HG02885 (cell line): ENCODE measurements at regions not wholly inside any gene's neighbourhood (a gene's known extent, or its start where the extent isn't known, plus 50 kb on each side); places are given as distances from the start of the nearest gene placed in this dataset.
"Not testable (repeated sequence)": the region's sequence is repeated elsewhere in the genome, so short reads cannot be mapped to it uniquely, and the experiment has no call there.

Experiments
- ATAC-seq: cut with Tn5 transposase; IDR thresholded peaks from one replicate; pipeline ENCODE4 v1.9.1; 2021; ENCODE audit warnings: mild to moderate bottlenecking; ENCODE audit not compliant: unreplicated experiment, poor library complexity

- no peak for ATAC-seq
Measured at GRCh38 chr3:188008582-188009213, 145.3 kb upstream of the LPP start.

DNA sequence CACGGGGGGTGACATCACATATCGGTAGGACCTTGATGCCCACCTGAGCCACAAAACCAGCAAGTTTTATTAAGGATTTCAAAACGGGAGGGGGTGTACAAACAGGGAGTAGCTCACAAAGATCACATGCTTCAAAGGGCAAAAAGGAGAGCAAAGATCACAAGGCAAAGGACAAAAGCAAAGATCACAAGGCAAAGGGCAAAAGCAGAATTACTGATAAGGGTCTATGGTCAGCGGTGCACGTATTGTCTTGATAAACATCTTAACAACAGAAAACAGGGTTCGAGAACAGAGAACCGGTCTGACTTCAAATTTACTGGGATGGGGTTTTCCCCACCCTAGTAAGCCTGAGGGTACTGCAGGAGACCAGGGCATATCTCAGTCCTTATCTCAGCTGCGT, 143.5 kb upstream of the LPP start:
- no peak for ATAC-seq

DNA sequence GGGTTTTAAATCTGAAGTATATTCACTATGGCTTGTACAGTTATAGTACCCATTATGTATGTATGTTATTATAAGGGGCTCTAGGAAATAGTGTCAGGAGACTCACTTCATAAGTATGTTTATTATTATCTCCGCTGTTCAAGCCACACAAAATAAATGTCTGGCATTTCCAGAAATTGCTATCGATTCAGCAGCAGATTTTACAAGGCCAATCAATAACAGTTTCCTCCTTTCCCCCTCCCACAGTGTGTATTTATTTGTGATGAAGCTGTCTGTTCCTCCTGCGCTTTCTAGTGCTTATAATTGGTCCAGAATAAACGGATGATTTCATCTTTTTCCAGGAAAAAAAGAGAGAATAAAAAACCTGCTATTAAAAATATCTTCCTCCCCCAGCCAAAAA, 134.2 kb upstream of the LPP start:
- ATAC-seq, result no peak

GRCh38 chr3:188021041-188021440, 132.9 kb upstream of the LPP start:
- ATAC-seq, result no peak

- no peak for ATAC-seq
Measured at GRCh38 chr3:188021502-188022040, 132.4 kb upstream of the LPP start.

DNA sequence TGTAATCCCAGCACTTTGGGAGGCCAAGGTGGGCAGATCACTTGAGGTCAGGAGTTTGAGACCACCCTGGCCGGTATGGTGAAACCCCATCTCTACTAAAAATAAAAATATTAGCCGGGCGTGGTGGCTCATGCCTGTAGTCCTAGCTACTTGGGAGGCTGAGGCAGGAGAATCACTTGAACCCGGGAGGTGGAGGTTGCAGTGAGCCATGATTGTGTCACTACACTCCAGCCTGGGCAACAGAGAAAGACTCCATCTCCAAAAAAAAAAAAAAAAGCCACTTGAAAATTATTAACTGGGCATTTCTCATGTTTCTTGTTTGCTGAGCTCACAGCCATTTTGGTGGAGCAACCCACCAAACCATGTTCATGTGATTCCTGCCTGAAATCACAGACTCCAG, 131.1 kb upstream of the LPP start:
- not testable (repeated sequence) for ATAC-seq

GRCh38 chr3:188025555-188025954, 128.4 kb upstream of the LPP start:
- ATAC-seq, result no peak

- ATAC-seq, result no peak
Measured at GRCh38 chr3:188026191-188026968, 127.6 kb upstream of the LPP start.

DNA sequence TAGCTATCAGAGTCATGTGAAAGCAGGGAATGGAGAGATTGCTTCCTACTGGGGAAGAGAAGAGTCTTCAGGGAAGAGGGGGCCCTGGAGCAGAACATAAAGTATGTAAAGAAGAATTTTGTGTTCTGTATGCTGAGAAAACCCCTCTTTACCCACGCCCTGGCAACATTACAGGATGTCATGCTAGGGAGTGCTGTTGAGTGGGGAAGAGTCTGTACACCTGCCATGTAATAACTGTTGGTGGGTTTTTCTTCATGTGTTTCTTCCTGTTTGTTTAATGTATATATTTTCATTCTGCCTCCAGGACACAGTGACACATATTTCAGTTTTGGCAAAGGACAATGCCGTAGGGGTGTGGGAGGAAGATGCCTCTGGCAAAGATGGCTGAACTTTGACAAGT, 122.8 kb upstream of the LPP start:
- ATAC-seq, result no peak

DNA sequence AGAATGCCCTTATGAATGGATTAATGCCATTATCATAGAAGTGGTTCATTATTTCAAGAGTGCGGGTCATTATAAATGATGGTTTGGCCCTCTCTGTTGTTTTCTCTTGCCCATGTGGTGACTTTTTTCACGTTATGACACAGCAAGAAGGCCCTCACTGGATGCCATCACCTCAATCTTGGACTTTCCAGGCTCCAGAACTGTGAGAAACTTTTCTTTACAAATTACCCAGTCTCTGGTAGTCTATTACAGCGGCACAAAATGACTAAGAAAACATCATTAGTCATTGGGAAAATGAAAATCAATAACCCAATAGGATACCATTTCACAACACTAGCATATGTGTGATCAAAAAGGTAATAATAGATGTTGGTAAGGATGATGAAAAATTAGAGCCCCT, 119.0 kb upstream of the LPP start:
- ATAC-seq, result no peak

- ATAC-seq, result no peak
Measured at GRCh38 chr3:188036375-188037194, 117.4 kb upstream of the LPP start.

GRCh38 chr3:188037195-188037718, 116.7 kb upstream of the LPP start:
- ATAC-seq, result no peak

- no peak for ATAC-seq
Measured at GRCh38 chr3:188037965-188038581, 115.9 kb upstream of the LPP start.

- ATAC-seq, result no peak
Measured at GRCh38 chr3:188041193-188041592, 112.8 kb upstream of the LPP start.

- ATAC-seq, result no peak
Measured at GRCh38 chr3:188041895-188042294, 112.1 kb upstream of the LPP start.

DNA sequence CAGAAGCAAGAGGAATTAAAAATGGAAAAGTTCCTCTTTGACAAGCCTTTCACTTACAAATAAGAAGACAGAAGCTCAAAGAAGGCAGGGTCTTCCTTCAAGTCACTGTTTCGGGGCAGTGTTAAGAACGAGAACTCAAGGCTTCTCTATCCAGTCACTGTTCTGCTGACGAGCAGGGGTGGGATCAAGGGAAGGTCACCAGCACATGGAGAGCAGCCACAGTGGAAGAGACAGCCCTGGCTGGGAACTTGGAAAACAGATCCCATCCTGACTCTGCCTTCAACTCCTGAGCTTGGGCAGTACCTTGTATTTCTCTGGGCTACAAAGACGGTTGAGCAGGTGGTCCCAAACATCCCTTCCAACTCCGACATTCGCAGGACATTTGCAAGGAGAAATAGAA, 111.5 kb upstream of the LPP start:
- no peak for ATAC-seq

DNA sequence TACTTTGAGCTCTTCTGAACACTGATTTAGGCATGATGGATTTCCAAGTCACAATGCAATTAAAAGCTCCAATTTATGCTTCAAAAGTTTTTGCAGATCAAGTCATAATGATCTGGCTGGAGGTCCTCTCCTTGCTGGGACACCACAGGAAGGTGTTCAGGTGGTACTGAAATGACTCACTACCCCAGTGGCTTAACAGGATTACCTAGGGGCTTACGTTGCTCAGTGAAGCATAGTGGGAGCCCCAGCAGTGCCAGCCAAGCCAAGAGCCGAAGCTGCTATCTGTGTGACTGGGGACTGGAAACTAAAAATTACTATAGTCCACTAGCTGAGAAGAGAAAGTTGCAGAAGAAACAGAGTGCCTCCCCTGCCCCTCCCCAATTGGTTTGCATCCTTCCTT, 110.1 kb upstream of the LPP start:
- ATAC-seq, result no peak

DNA sequence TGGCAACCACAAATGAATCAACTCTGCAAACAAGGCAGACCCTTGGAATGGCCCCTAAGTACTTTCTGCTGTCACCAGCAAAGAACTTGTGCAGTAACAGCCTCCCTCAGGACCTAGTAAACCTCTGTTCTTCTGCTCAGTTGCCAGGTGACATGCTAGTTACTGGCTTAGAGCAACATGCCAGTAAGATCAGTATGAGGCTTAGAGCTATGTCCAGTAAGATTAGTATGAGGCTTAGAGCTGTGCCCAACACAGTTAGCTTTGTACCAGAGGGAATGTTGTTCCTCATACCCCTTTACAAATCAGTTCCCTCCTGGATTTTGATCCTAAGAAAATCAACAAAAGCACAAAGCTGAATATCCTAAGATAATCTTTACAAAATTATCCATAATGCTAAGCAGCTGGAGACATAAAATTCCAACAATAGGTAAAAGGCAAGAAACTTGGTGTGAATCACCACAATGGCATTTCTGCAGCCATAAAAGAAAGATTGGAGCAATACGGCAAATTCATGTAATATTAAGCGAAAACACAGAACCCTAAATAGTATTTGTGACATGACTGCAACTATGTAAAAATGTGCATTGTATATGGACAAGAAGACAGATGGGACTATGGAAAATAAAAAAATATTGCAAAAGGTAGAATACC, 107.3 kb upstream of the LPP start:
- no peak for ATAC-seq

DNA sequence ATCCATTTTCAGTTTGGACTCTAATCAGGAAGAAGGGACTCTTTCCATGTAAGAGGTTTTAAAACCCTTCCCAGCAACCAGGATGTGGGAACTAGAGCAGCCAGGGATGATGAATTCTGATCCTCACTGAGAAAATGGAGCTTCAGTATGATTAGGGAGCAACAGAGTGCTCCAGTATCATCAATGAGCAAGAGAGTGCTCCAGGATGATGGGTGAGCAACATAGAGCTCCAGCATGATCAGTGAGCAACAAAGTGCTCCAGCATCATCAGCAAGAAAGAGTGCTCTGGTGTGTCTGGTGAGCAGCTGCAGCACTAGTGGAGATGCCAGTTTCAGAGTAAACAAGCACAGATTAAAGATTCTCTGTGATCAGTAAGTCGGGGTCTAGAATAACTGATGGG, 106.4 kb upstream of the LPP start:
- no peak for ATAC-seq
